Dermis blood vessel endothelial cell (primary cell): ENCODE measurements at regions not wholly inside any gene's neighbourhood (a gene's known extent, or its start where the extent isn't known, plus 50 kb on each side); places are given as distances from the start of the nearest gene placed in this dataset.
"Not testable (repeated sequence)": the region's sequence is repeated elsewhere in the genome, so short reads cannot be mapped to it uniquely, and the experiment has no call there.

Source experiments
- DNase-seq: peaks from one replicate; pipeline ENCODE4 v3.0.0; 2010

GRCh38 chr7:16265863-16266458, 155.4 kb downstream of the CRPPA start:
- no peak for DNase-seq

GRCh38 chr7:16264823-16265804, 156.2 kb downstream of the CRPPA start:
- DNase-seq = no peak

GRCh38 chr7:16264036-16264819, 157.1 kb downstream of the CRPPA start:
- no peak for DNase-seq

GRCh38 chr7:16263377-16263776, 158.0 kb downstream of the CRPPA start:
- not testable (repeated sequence) for DNase-seq

- no peak for DNase-seq
Measured at GRCh38 chr7:16261654-16262053, 159.7 kb downstream of the CRPPA start.

GRCh38 chr7:16261100-16261499, 160.2 kb downstream of the CRPPA start:
- DNase-seq = no peak

DNA sequence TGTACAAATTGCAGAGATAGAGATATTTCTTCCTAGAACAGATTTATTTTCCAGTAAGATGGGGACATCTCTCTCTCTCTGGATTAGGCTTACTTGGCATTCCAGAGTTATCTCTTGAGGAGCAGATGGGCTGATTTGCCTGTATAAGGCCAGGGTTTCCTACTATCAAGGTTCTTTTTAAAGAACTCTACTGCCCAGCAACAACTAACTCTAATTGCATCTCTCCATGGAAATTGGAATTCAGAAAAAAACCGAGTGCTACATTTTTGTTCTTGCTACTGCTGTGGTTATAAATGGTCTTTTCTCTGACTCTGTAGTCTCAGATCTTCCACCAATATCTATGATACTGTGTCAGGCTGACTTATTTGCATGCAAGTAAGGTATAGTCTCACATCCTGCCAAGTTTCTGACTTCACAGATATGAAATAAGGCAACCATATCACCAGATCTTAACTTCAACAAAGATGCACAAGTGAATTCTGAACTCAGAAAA, 161.1 kb downstream of the CRPPA start:
- DNase-seq = no peak

GRCh38 chr7:16256419-16256818, 164.9 kb downstream of the CRPPA start:
- DNase-seq = not testable (repeated sequence)

GRCh38 chr7:16255952-16256351, 165.4 kb downstream of the CRPPA start:
- not testable (repeated sequence) for DNase-seq

DNA sequence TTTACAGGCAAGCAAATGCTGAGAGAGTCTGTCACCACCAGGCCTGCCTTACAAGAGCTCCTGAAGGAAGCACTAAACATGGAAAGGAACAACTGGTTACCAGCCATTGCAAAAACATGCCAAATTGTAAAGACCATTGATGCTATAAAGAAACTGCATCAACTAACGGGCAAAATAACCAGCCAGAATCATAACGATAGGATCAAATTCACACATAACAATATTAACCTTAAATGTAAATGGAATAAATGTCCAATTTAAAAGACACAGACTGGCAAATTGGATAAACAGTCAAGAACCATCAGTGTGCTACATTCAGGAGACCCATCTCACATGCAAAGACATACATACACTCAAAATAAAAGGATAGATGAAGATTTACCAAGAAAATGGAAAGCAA, 170.7 kb downstream of the CRPPA start:
- not testable (repeated sequence) for DNase-seq

DNA sequence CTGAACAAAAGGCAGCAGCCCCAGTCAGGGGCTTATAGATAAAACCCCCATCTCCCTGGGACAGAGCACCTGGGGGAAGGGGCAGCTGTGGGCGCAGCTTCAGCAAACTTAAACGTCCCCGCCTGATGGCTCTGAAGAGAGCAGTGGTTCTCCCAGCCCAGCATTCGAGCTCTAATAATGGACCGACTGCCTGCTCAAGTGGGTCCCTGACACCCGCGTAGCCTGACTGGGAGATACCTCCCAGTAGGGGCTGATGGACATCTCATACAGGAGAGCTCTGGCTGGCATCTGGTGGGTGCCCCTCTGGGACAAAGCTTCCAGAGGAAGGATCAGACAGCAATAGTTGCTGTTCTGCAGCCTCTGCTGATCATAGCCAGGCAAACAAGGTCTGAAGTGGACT, 172.1 kb downstream of the CRPPA start:
- DNase-seq = not testable (repeated sequence)

DNA sequence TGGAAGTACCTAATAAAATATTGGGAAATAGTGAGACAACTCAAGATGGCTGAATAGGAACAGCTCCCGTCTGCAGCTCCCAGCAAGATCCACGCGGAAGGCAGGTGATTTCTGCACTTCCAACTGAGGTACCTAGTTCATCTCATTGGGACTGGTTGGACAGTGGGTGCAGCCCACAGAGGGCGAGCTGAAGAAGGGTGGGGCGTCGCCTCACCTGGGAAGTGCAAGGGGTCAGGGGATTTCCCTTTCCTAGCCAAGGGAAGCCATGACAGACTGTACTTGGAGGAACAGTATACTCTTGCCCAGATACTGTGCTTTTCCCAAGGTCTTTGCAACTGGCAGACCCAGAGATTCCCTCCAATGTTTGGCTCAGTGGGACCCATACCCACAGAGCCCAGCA, 172.8 kb downstream of the CRPPA start:
- DNase-seq = not testable (repeated sequence)

GRCh38 chr7:16244469-16244868, 176.9 kb downstream of the CRPPA start:
- no peak for DNase-seq

GRCh38 chr7:16242920-16243319, 178.4 kb downstream of the CRPPA start:
- DNase-seq = no peak

DNA sequence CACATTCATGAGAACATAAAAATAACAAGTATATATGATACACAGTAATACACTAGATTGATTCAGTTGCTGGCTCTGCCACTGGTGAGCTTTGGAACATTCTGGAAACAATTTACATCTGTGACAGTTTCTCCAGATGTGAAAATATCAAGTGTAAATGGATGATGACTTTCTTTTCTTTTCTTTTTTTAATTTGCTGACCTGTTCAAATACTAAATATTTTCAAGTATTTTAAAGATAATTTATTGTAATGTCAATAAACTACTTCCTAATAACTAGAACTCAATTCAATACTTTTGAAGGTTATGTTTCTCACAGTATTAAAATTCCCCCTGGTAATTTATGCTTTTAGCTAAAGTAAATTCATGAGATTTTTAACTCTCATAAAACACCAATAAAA, 180.3 kb downstream of the CRPPA start:
- DNase-seq = no peak

DNA sequence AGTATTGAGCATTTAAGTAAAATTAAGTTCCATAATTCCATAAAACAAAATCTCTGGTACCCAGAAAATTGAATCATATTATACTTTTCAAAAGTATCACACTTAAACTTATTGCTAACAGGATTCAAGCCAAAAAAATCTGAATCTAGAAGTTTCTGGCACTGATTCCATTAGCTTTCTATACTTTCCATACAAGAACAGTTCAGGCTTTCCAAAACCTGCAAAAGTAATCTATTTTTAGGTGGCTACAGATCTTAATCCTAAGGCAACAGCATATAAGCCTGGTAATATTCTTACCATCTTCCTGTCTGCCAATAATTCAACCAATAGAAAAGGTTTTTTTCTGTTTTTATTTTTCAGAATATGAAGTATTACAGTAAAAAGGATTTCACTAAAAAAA, 185.0 kb downstream of the CRPPA start:
- no peak for DNase-seq

DNA sequence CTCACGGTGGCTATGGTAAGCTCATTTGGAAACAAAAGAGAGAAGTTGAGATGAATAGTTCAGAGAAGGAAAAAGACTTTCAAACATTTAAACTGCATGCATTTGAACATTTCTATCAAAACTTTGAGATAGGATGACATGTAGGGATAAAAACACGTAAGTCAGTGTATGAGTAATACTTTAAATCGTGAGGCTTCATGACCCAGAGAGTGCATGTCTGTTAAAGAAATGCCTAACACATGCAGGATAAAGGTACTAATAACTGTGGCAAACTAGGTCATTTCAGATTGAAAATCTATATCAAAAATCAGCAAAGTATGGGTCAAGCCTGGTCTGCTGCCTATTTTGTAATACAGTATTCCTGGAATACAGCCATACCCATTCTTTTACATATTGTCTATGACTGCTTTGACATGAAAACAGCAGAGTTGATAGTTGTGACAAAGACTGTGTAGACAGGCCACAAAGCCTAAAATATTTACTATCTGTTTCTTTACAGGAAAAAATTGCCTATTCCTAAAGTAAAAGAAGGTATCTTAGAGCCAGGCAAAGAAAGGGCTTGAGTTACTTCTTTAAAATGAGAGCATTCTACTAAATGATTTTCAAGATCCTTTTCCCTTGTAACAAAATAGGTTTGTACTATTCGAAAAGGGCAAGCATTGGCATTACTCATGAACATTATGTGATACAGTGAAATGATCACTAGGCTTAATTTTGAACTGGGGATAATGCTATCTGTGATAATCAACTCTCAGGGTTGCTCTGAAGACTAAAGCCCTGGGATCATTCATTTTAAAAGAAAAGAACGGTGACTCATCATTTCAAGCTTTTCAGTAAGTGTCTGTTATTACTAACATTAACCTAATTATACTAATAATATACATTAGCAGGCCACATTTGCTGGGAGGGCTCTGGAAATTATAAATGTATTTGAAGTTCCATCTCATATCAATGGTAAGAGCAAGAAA, 185.9 kb downstream of the CRPPA start:
- no peak for DNase-seq

DNA sequence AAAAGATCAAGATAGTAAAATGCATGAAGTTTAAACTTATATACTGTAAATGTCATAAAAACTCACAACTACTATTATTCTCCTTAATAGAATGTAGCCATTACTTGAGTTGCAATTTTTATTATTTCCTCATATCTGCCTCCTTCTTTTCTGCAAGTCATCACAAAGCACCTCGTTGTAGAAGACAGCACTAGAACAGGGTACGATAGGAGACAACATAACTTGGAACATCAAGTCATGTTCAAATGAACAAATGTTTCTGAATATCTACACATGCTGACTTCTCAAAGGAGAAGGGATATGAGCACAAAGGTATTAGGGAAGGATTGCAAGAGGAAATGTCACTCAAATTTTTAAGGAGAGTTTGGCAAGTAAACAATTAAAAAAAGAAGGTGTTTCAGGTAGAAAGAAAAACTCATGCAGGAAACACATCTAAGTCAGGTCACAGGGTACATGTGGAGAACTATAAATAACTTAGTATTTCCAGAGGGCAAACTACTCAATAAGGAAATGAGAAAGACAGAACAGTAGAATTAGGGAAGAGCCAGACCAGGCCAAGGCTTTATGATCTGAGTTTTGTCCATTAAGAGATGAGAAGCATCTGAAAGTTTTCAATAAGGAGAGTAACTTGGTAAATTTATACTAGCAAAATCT, 186.7 kb downstream of the CRPPA start:
- no peak for DNase-seq

GRCh38 chr7:16233517-16233916, 187.8 kb downstream of the CRPPA start:
- DNase-seq = no peak

GRCh38 chr7:16232273-16232672, 189.1 kb downstream of the CRPPA start:
- DNase-seq = no peak
